ENCODE measurements at regions not wholly inside any gene's neighbourhood (a gene's known extent, or its start where the extent isn't known, plus 50 kb on each side); places are given as distances from the start of the nearest gene placed in this dataset.

- peaks cover 0 to 4% (median 2%) of the 10 kb centered on the region in 3 donors for H3K4me1 ChIP-seq
- H3K4me3 ChIP-seq, result no peak overlapping the region
- 60 to 76% methylated on average over 3 of the region's 3 CpGs for WGBS, 2 donors
- H3K27me3 ChIP-seq, result no peaks in the 10 kb centered on the region
- no peak for TF ChIP-seq CTCF (IDR thresholded peaks at IDR 0.05)
- TF ChIP-seq POLR2A (IDR thresholded peaks at IDR 0.05), result no peak
- DNase-seq, result no peak
- H3K36me3 ChIP-seq, result no peaks in the 10 kb centered on the region
- intact Hi-C loops (cut with DNase I), result no loop called here
- no peaks in the 10 kb centered on the region for H3K9me3 ChIP-seq
- no peak overlapping the region for H3K27ac ChIP-seq
Observed at GRCh38 chr3:55162031-55162795, 234.4 kb upstream of the LRTM1 start.

- Histone ChIP-seq H3K9me3 (no peaks in the 10 kb centered on the region), H3K27ac (no peak overlapping the region), H3K36me3 (no peaks in the 10 kb centered on the region), H3K4me3 (no peak overlapping the region), H3K27me3 (no peaks in the 10 kb centered on the region), H3K4me1 (no peaks in the 10 kb centered on the region)
- 92% methylated on average over 3 of the region's 3 CpGs for WGBS, 2 donors
- TF ChIP-seq POLR2A (IDR thresholded peaks at IDR 0.05) (no peak), CTCF (IDR thresholded peaks at IDR 0.05) (no peak)
- intact Hi-C loops (cut with DNase I), result no loop called here
- no peak for DNase-seq
Observed at GRCh38 chr3:55161231-55161630, 233.4 kb upstream of the LRTM1 start.

GRCh38 chr3:55160241-55160983 lies 232.6 kb upstream of the LRTM1 start:
- H3K4me1 ChIP-seq, result no peaks in the 10 kb centered on the region
- no peaks in the 10 kb centered on the region for H3K27me3 ChIP-seq
- DNase-seq, result no peak
- intact Hi-C loops (cut with DNase I), result no loop called here
- no peak overlapping the region for H3K4me3 ChIP-seq
- no peaks in the 10 kb centered on the region for H3K9me3 ChIP-seq
- TF ChIP-seq CTCF (IDR thresholded peaks at IDR 0.05), result no peak
- no peak for TF ChIP-seq POLR2A (IDR thresholded peaks at IDR 0.05)
- no peak overlapping the region for H3K27ac ChIP-seq
- 52 to 78% methylated on average over 5 of the region's 12 CpGs for WGBS, 2 donors
- H3K36me3 ChIP-seq, result no peaks in the 10 kb centered on the region

GRCh38 chr3:55159711-55160110 lies 231.9 kb upstream of the LRTM1 start:
- no peak for TF ChIP-seq POLR2A (IDR thresholded peaks at IDR 0.05)
- no peak for TF ChIP-seq CTCF (IDR thresholded peaks at IDR 0.05)
- no peaks in the 10 kb centered on the region for H3K36me3 ChIP-seq
- WGBS, 2 donors, result 63 to 84% methylated on average over 2 of the region's 2 CpGs
- DNase-seq, result no peak
- H3K9me3 ChIP-seq, result no peaks in the 10 kb centered on the region
- H3K4me3 ChIP-seq, result no peak overlapping the region
- intact Hi-C loops (cut with DNase I), result no loop called here
- H3K4me1 ChIP-seq, result no peaks in the 10 kb centered on the region
- no peak overlapping the region for H3K27ac ChIP-seq
- H3K27me3 ChIP-seq, result no peaks in the 10 kb centered on the region

GRCh38 chr3:55159016-55159415 lies 231.2 kb upstream of the LRTM1 start:
- Histone ChIP-seq H3K27me3 (no peaks in the 10 kb centered on the region), H3K9me3 (no peaks in the 10 kb centered on the region), H3K36me3 (no peaks in the 10 kb centered on the region), H3K4me3 (no peak overlapping the region), H3K4me1 (no peaks in the 10 kb centered on the region), H3K27ac (no peak overlapping the region)
- intact Hi-C loops (cut with DNase I), result no loop called here
- TF ChIP-seq POLR2A (IDR thresholded peaks at IDR 0.05), result no peak
- TF ChIP-seq CTCF (IDR thresholded peaks at IDR 0.05), result no peak
- DNase-seq, result no peak
- WGBS, 2 donors, result 91 to 95% methylated on average over 2 of the region's 2 CpGs
